Fibroblast of lung (primary cell): ENCODE measurements at regions not wholly inside any gene's neighbourhood (a gene's known extent, or its start where the extent isn't known, plus 50 kb on each side); places are given as distances from the start of the nearest gene placed in this dataset.

ENCODE experiments used
- DNase-seq, 2 donors: peaks; one replicate each; pipeline versions ENCODE4 v3.0.0 to v3.0.0-alpha.2; 2010; ENCODE audit warnings: low read depth in 2 of 2
- H2AFZ ChIP-seq: 2 replicates; pipeline ENCODE4 v1.5.1; 2012; ENCODE audit warnings: low read length, control low read depth, inconsistent platforms
- H3K27ac ChIP-seq: 2 replicates; pipeline ENCODE4 v1.5.1; 2011; ENCODE audit warnings: low read length, control low read depth; ENCODE audit not compliant: insufficient read depth
- H3K27me3 ChIP-seq: 2 replicates; pipeline ENCODE4 v1.5.1; 2011; ENCODE audit warnings: mild to moderate bottlenecking, low read length; ENCODE audit not compliant: control insufficient read depth, insufficient read depth
- H3K36me3 ChIP-seq: 2 replicates; pipeline ENCODE4 v1.5.1; 2011; ENCODE audit warnings: low read length; ENCODE audit not compliant: control insufficient read depth, insufficient read depth
- H3K4me1 ChIP-seq: 2 replicates; pipeline ENCODE4 v1.5.1; 2011; ENCODE audit warnings: low read length; ENCODE audit not compliant: control insufficient read depth, insufficient read depth; ENCODE audit errors: extremely low read depth
- H3K4me2 ChIP-seq: 2 replicates; pipeline ENCODE4 v1.5.1; 2011; ENCODE audit warnings: low read length, control low read depth; ENCODE audit not compliant: insufficient read depth; ENCODE audit errors: extremely low read depth
- H3K4me3 ChIP-seq, 4 experiments: fragments of 200-600 bp in 1 of 4; sonication (generic) in 1 of 4; replicated peaks in 1 of 4; 2 replicates each; pipeline ENCODE4 v1.5.1; 2011 to 2016; ENCODE audit warnings: low read length in 4 of 4, low read depth in 3 of 4, mild to moderate bottlenecking in 3 of 4, control low read depth in 2 of 4, inconsistent platforms in 1 of 4, mixed read lengths in 1 of 4; ENCODE audit not compliant: insufficient read depth in 1 of 4; ENCODE audit errors: control extremely low read depth in 1 of 4
- H3K79me2 ChIP-seq: 2 replicates; pipeline ENCODE4 v1.5.1; 2012; ENCODE audit warnings: mild to moderate bottlenecking, low read length, inconsistent platforms; ENCODE audit not compliant: control insufficient read depth, insufficient read depth
- H3K9ac ChIP-seq: 2 replicates; pipeline ENCODE4 v1.5.1; 2011; ENCODE audit warnings: mild to moderate bottlenecking, low read length, control low read depth; ENCODE audit not compliant: insufficient read depth
- H3K9me3 ChIP-seq: 2 replicates; pipeline ENCODE4 v1.5.1; 2012; ENCODE audit warnings: low read depth, low read length; ENCODE audit not compliant: control insufficient read depth, insufficient read depth
- H4K20me1 ChIP-seq: 2 replicates; pipeline ENCODE4 v1.5.1; 2011; ENCODE audit warnings: low read length; ENCODE audit not compliant: control insufficient read depth, insufficient read depth; ENCODE audit errors: extremely low read depth
- CTCF ChIP-seq, 2 donors: IDR thresholded peaks in 1 of 2; conservative IDR thresholded peaks in 1 of 2; 1 replicate in 1 of 2; 2 replicates in 1 of 2; pipeline ENCODE4 v1.5.1; 2011 to 2012; ENCODE audit warnings: low read length in 2 of 2, control low read depth in 1 of 2, inconsistent platforms in 1 of 2, low read depth in 1 of 2, mild to moderate bottlenecking in 1 of 2
- EZH2 ChIP-seq: IDR thresholded peaks from 2 replicates; pipeline ENCODE4 v1.5.1; 2012; ENCODE audit warnings: low read length, control low read depth, mild to moderate bottlenecking; ENCODE audit errors: missing control alignments

GRCh38 chr4:111979921-111980320, 165.3 kb upstream of the FAM241A start:
- DNase-seq: no peak
- no peaks in the 10 kb centered on the region for H3K79me2 ChIP-seq

GRCh38 chr4:111982089-111982488, 163.2 kb upstream of the FAM241A start:
- Histone ChIP-seq H4K20me1 (no peaks in the 10 kb centered on the region), H2AFZ (no peak overlapping the region), H3K9ac (no peak overlapping the region), H3K27ac (no peak overlapping the region), H3K4me3 (no peak overlapping the region), H3K4me1 (no peaks in the 10 kb centered on the region), H3K27me3 (no peaks in the 10 kb centered on the region), H3K4me2 (no peak overlapping the region), H3K9me3 (no peaks in the 10 kb centered on the region), H3K79me2 (no peaks in the 10 kb centered on the region), H3K36me3 (no peaks in the 10 kb centered on the region)
- no peak for DNase-seq
- TF ChIP-seq EZH2: no peak
- no peak for TF ChIP-seq CTCF (conservative IDR thresholded peaks at IDR 0.05 in 1 of 2, IDR thresholded peaks at IDR 0.05 in 1 of 2; ENCODE audit: low read depth in 1 of 2, low read length in 2 of 2)

More at GRCh38 chr4:111979921-111980320, 165.3 kb upstream of the FAM241A start:
- TF ChIP-seq EZH2: no peak
- TF ChIP-seq CTCF (conservative IDR thresholded peaks at IDR 0.05 in 1 of 2, IDR thresholded peaks at IDR 0.05 in 1 of 2; ENCODE audit: low read depth in 1 of 2, low read length in 2 of 2): no peak
- H3K9ac ChIP-seq: no peak overlapping the region
- no peaks in the 10 kb centered on the region for H3K27me3 ChIP-seq
- no peak overlapping the region for H3K4me2 ChIP-seq
- no peaks in the 10 kb centered on the region for H3K9me3 ChIP-seq
- no peak overlapping the region for H3K4me3 ChIP-seq
- no peaks in the 10 kb centered on the region for H3K36me3 ChIP-seq
- H4K20me1 ChIP-seq: no peaks in the 10 kb centered on the region
- no peak overlapping the region for H2AFZ ChIP-seq
- no peak overlapping the region for H3K27ac ChIP-seq
- H3K4me1 ChIP-seq: no peaks in the 10 kb centered on the region

- H3K79me2 ChIP-seq: no peaks in the 10 kb centered on the region
- no peak overlapping the region for H3K9ac ChIP-seq
- DNase-seq: no peak
- no peak overlapping the region for H2AFZ ChIP-seq
- H3K27ac ChIP-seq: no peak overlapping the region
- H3K4me3 ChIP-seq: no peak overlapping the region
- H3K4me2 ChIP-seq: no peak overlapping the region
- H3K4me1 ChIP-seq: no peaks in the 10 kb centered on the region
- no peaks in the 10 kb centered on the region for H3K9me3 ChIP-seq
- H3K36me3 ChIP-seq: no peaks in the 10 kb centered on the region
- TF ChIP-seq CTCF (conservative IDR thresholded peaks at IDR 0.05 in 1 of 2, IDR thresholded peaks at IDR 0.05 in 1 of 2; ENCODE audit: low read depth in 1 of 2, low read length in 2 of 2): no peak
- no peak for TF ChIP-seq EZH2
- no peaks in the 10 kb centered on the region for H4K20me1 ChIP-seq
- no peaks in the 10 kb centered on the region for H3K27me3 ChIP-seq
These were observed 161.0 kb upstream of the FAM241A start for GRCh38 chr4:111984169-111984819.
